H1 (cell line): ENCODE measurements at regions not wholly inside any gene's neighbourhood (a gene's known extent, or its start where the extent isn't known, plus 50 kb on each side); places are given as distances from the start of the nearest gene placed in this dataset.

ENCODE experiments used
- CTCF ChIA-PET: fragments of 300-600 bp; sonication (Branson Sonifier 250); formaldehyde crosslinking; loops from one replicate; lab custom pipeline; 2021; ENCODE audit not compliant: partially characterized antibody; lab: Charles Lee
- POLR2A ChIA-PET: fragments of 300-600 bp; sonication (Branson Sonifier 250); formaldehyde crosslinking; loops from one replicate; lab custom pipeline; 2021; ENCODE audit warnings: inconsistent platforms; ENCODE audit not compliant: partially characterized antibody; lab: Charles Lee
- DNase-seq, 2 experiments: peaks; one replicate each; pipeline versions ENCODE4 v3.0.0 to v3.0.0-alpha.2; 2010 to 2022; ENCODE audit warnings: low spot score in 2 of 2, low read depth in 1 of 2, mixed read lengths in 1 of 2
- FAIRE-seq: peaks from 2 replicates; lab custom pipeline; 2011; peaks lifted over from hg19 to GRCh38; lab: Jason Lieb, UNC
- H2AFZ ChIP-seq: 2 replicates; pipeline ENCODE4 v1.8.1; 2012; ENCODE audit warnings: low read length, inconsistent platforms
- H2AK5ac ChIP-seq: 2 replicates; pipeline ENCODE4 v1.6.1; 2013; ENCODE audit warnings: low read depth, low read length
- H2BK120ac ChIP-seq: replicated peaks from 2 replicates; pipeline ENCODE3; 2013; ENCODE audit warnings: low read depth, low read length, inconsistent platforms
- H2BK12ac ChIP-seq: 2 replicates; pipeline ENCODE4 v1.6.1; 2013; ENCODE audit warnings: low read depth, low read length
- H2BK15ac ChIP-seq: 2 replicates; pipeline ENCODE4 v1.6.1; 2013; ENCODE audit warnings: low read length
- H2BK20ac ChIP-seq: 2 replicates; pipeline ENCODE4 v1.6.1; 2013; ENCODE audit warnings: low read length
- H2BK5ac ChIP-seq: 2 replicates; pipeline ENCODE4 v1.6.1; 2013; ENCODE audit warnings: low read depth, low read length
- H3K14ac ChIP-seq: 2 replicates; pipeline ENCODE4 v1.6.1; 2013; ENCODE audit warnings: inconsistent platforms; ENCODE audit not compliant: insufficient read length
- H3K18ac ChIP-seq: 2 replicates; pipeline ENCODE4 v1.6.1; 2013; ENCODE audit warnings: low read length; ENCODE audit errors: extremely low read depth
- H3K23ac ChIP-seq: 2 replicates; pipeline ENCODE4 v1.6.1; 2013; ENCODE audit warnings: inconsistent platforms; ENCODE audit not compliant: insufficient read length
- H3K23me2 ChIP-seq: 2 replicates; pipeline ENCODE4 v1.6.1; 2013; ENCODE audit warnings: low read depth, low read length
- H3K27ac ChIP-seq: 2 replicates; pipeline ENCODE4 v1.6.1; 2011; ENCODE audit warnings: low read depth, low read length, inconsistent platforms
- H3K27me3 ChIP-seq, 4 experiments: replicated peaks in 1 of 4; 1 replicate in 1 of 4; 2 replicates in 3 of 4; pipeline versions ENCODE4 v1.6.1 to v1.8.1; 2011 to 2013; ENCODE audit warnings: low read length in 3 of 4, mild to moderate bottlenecking in 3 of 4, inconsistent platforms in 2 of 4, mixed read lengths in 2 of 4, moderate library complexity in 1 of 4; ENCODE audit not compliant: control insufficient read depth in 3 of 4, insufficient read depth in 3 of 4; ENCODE audit errors: extremely low read depth in 1 of 4
- H3K36me3 ChIP-seq, 4 experiments: 2 replicates each; pipeline versions ENCODE4 v1.6.1 to v1.8.1; 2011 to 2013; ENCODE audit warnings: mild to moderate bottlenecking in 4 of 4, low read length in 3 of 4, moderate library complexity in 2 of 4, control low read depth in 1 of 4, inconsistent platforms in 1 of 4; ENCODE audit not compliant: insufficient read depth in 4 of 4, control insufficient read depth in 2 of 4
- H3K4ac ChIP-seq: replicated peaks from 2 replicates; pipeline ENCODE3; 2013; ENCODE audit warnings: low read length, low read depth, mixed read lengths, inconsistent platforms; ENCODE audit not compliant: insufficient read length
- H3K4me1 ChIP-seq, 4 experiments: replicated peaks in 1 of 4; 1 replicate in 1 of 4; 2 replicates in 3 of 4; pipeline versions ENCODE4 v1.6.1 to v1.8.1; 2011 to 2013; ENCODE audit warnings: low read length in 3 of 4, inconsistent platforms in 2 of 4, mixed read lengths in 1 of 4; ENCODE audit not compliant: insufficient read depth in 4 of 4, control insufficient read depth in 3 of 4
- H3K4me2 ChIP-seq, 2 experiments: 2 replicates each; pipeline versions ENCODE4 v1.6.1 to v1.8.1; 2011 to 2013; ENCODE audit warnings: low read depth in 2 of 2, low read length in 2 of 2, control low read depth in 1 of 2, inconsistent platforms in 1 of 2, mild to moderate bottlenecking in 1 of 2; ENCODE audit not compliant: insufficient read depth in 1 of 2
- H3K4me3 ChIP-seq, 4 experiments: fragments of 200-600, 300-600 bp in 1 of 4; sonication (generic), shearing (Covaris generic), sonication (Bioruptor Twin) in 1 of 4; 2 replicates each; pipeline versions ENCODE4 v1.5.1 to v1.8.1; 2011 to 2016; ENCODE audit warnings: low read length in 4 of 4, low read depth in 3 of 4, control low read depth in 2 of 4, inconsistent platforms in 2 of 4, mild to moderate bottlenecking in 2 of 4, mixed read lengths in 1 of 4, moderate library complexity in 1 of 4; ENCODE audit not compliant: insufficient read depth in 2 of 4; ENCODE audit errors: extremely low read depth in 1 of 4
- H3K56ac ChIP-seq: replicated peaks from 2 replicates; pipeline ENCODE3; 2013; ENCODE audit warnings: low read depth, mild to moderate bottlenecking, mixed read lengths, low read length, inconsistent platforms; ENCODE audit not compliant: insufficient read length
- H3K79me1 ChIP-seq: 2 replicates; pipeline ENCODE4 v1.6.1; 2013; ENCODE audit warnings: low read depth, low read length, control low read depth
- H3K79me2 ChIP-seq, 2 experiments: 2 replicates each; pipeline versions ENCODE4 v1.6.1 to v1.8.1; 2012 to 2013; ENCODE audit warnings: low read length in 2 of 2, mild to moderate bottlenecking in 2 of 2, inconsistent platforms in 1 of 2; ENCODE audit not compliant: insufficient read depth in 2 of 2, control insufficient read depth in 1 of 2
- H3K9ac ChIP-seq, 4 experiments: replicated peaks in 1 of 4; 1 replicate in 1 of 4; 2 replicates in 3 of 4; pipeline versions ENCODE4 v1.6.1 to v1.8.1; 2011 to 2013; ENCODE audit warnings: low read depth in 3 of 4, low read length in 3 of 4, control low read depth in 2 of 4, mild to moderate bottlenecking in 2 of 4, moderate library complexity in 2 of 4, inconsistent platforms in 1 of 4; ENCODE audit errors: extremely low read depth in 1 of 4
- H3K9me3 ChIP-seq, 2 experiments: 2 replicates each; pipeline versions ENCODE4 v1.6.1 to v1.8.1; 2012 to 2013; ENCODE audit warnings: mild to moderate bottlenecking in 2 of 2, moderate library complexity in 2 of 2, control low read depth in 1 of 2, inconsistent platforms in 1 of 2, low read depth in 1 of 2, low read length in 1 of 2, mixed read lengths in 1 of 2; ENCODE audit not compliant: insufficient read depth in 2 of 2
- H4K20me1 ChIP-seq, 2 experiments: replicated peaks in 1 of 2; 2 replicates each; pipeline versions ENCODE3 to v1.8.1; 2011 to 2013; ENCODE audit warnings: inconsistent platforms in 2 of 2, low read length in 2 of 2, mild to moderate bottlenecking in 1 of 2; ENCODE audit not compliant: insufficient read depth in 2 of 2, control insufficient read depth in 1 of 2
- H4K5ac ChIP-seq: 2 replicates; pipeline ENCODE4 v1.6.1; 2013; ENCODE audit warnings: low read length, low read depth, mixed read lengths, inconsistent platforms; ENCODE audit not compliant: insufficient read length
- H4K8ac ChIP-seq: 2 replicates; pipeline ENCODE4 v1.8.0; 2013; ENCODE audit warnings: mild to moderate bottlenecking, moderate library complexity, low read length, inconsistent platforms; ENCODE audit not compliant: insufficient read depth; ENCODE audit errors: extremely low read depth
- H4K91ac ChIP-seq: replicated peaks from 2 replicates; pipeline ENCODE3; 2013; ENCODE audit warnings: low read length, mixed read lengths, inconsistent platforms; ENCODE audit not compliant: insufficient read length
- EP300 ChIP-seq, 2 experiments: IDR thresholded peaks; 1 replicate in 1 of 2; 2 replicates in 1 of 2; pipeline ENCODE4 v1.6.1; 2011 to 2012; ENCODE audit warnings: low read depth in 2 of 2, low read length in 2 of 2, mild to moderate bottlenecking in 2 of 2, borderline replicate concordance in 1 of 2, inconsistent platforms in 1 of 2, moderate library complexity in 1 of 2
- EZH2 ChIP-seq: fragments of 200-600 bp; sonication (generic); IDR thresholded peaks from 2 replicates; pipeline ENCODE4 v1.7.1; 2012; ENCODE audit warnings: low read depth, mild to moderate bottlenecking, moderate library complexity, low read length, inconsistent platforms; ENCODE audit not compliant: severe bottlenecking
- FOSL1 ChIP-seq: IDR thresholded peaks from 2 replicates; pipeline ENCODE4 v1.6.1; 2011; ENCODE audit warnings: mild to moderate bottlenecking, low read depth, low read length, moderate library complexity; ENCODE audit not compliant: insufficient read depth
- POLR2AphosphoS5 ChIP-seq: IDR thresholded peaks from 2 replicates; pipeline ENCODE4 v1.6.1; 2011; ENCODE audit warnings: low read depth, low read length
- POU5F1 ChIP-seq: IDR thresholded peaks from 2 replicates; pipeline ENCODE4 v1.6.1; 2011; ENCODE audit warnings: low read depth, mild to moderate bottlenecking, low read length, moderate library complexity
- RAD21 ChIP-seq, 2 experiments: IDR thresholded peaks in 1 of 2; conservative IDR thresholded peaks in 1 of 2; 2 replicates each; pipeline ENCODE4 v1.6.1; 2011; ENCODE audit warnings: low read depth in 2 of 2, low read length in 2 of 2, improper control_type of control experiment in 1 of 2, inconsistent platforms in 1 of 2, mild to moderate bottlenecking in 1 of 2, moderate library complexity in 1 of 2
- SIN3A ChIP-seq, 2 experiments: IDR thresholded peaks in 1 of 2; conservative IDR thresholded peaks in 1 of 2; 2 replicates each; pipeline ENCODE4 v1.6.1; 2011 to 2012; ENCODE audit warnings: low read length in 2 of 2, improper control_type of control experiment in 1 of 2, low read depth in 1 of 2, mild to moderate bottlenecking in 1 of 2
- SIRT6 ChIP-seq: IDR thresholded peaks from one replicate; pipeline ENCODE4 v1.7.1; 2012; ENCODE audit warnings: low read length, inconsistent platforms
- SIX5 ChIP-seq: IDR thresholded peaks from 2 replicates; pipeline ENCODE4 v1.6.1; 2011; ENCODE audit warnings: mild to moderate bottlenecking, low read depth, low read length
- TAF7 ChIP-seq: optimal IDR thresholded peaks from 2 replicates; pipeline ENCODE3; 2011; ENCODE audit warnings: low read depth, mild to moderate bottlenecking, inconsistent platforms, low read length, moderate library complexity, borderline replicate concordance
- WGBS, 2 experiments: shearing (Covaris generic) in 1 of 2; methylation state at CpG; one replicate each; pipeline versions ENCODE4 v1.1.6 to v1.1.7; 2013 to 2015; ENCODE audit warnings: low lambda C conversion rate in 2 of 2, mixed read lengths in 2 of 2, inconsistent platforms in 1 of 2, low coverage in 1 of 2, missing lambda C conversion rate in 1 of 2; ENCODE audit not compliant: insufficient replicate concordance in 2 of 2, insufficient coverage in 1 of 2, insufficient read length in 1 of 2; ENCODE audit errors: extremely low coverage in 1 of 2, missing lambda C conversion rate in 1 of 2; 5-methylcytosine and 5-hydroxymethylcytosine counted together
- TF ChIP-seq, protein P1 (sequence below): IDR thresholded peaks from 2 replicates; pipeline ENCODE4 v1.6.1; 2011; ENCODE audit warnings: low read depth, mild to moderate bottlenecking, low read length; ENCODE audit not compliant: insufficient read depth

DNA sequence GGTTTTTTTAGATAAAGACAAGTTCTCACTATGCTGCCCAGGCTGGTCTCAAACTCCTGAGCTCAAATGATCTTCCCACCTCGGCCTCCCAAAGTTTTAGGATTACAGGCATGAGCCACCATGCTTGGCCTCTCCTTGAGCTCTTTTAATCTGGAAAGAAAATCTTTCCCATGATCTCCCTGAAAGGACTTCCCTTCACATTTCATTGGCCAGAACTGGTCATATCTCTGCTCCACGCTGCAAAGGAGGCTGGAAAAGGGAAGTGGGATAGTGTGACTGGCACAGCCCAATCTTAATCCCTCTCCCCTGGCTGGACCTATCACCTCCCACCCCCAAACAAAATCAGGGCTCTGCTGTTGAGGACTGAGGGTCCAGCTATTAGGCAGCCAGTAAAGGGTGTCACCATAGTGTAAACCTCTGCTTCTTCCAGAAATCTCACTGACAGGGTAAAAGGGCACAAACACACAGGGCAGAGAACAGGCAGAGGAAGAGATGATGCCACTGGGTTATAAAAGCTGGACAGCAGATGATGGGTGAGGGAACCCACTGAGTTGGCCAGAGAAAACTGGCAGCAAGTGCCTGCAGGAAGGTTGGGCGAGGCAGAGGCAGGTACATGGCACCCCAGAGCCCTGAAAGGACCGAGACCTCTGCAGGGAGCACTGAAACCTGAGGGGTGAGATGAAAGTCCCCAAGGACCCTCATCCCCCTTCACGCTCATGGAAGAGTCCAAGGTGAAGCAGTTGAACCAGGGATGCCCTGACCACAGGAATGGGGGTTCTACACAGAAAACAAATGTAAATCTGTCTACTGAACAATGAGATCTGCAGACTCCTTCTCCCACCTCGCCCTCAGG lies 83.1 kb upstream of the PTPN1 start:
- Histone ChIP-seq H2BK20ac (no peak overlapping the region), H4K8ac (no peak overlapping the region), H4K5ac (no peak overlapping the region), H3K4me3 (no peak overlapping the region), H2AK5ac (no peak overlapping the region), H3K56ac (no peak overlapping the region), H3K4me2 (no peak overlapping the region), H3K23ac (no peak overlapping the region), H3K36me3 (no peaks in the 10 kb centered on the region), H2BK15ac (peak overlapping the region; percentile 25; the same call in 1 of the 2 replicates), H3K4ac (no peak overlapping the region), H4K91ac (no peak overlapping the region), H3K27me3 (no peaks in the 10 kb centered on the region), H3K23me2 (no peaks in the 10 kb centered on the region), H2BK120ac (no peak overlapping the region), H3K9me3 (no peaks in the 10 kb centered on the region), H3K14ac (no peak overlapping the region), H3K9ac (no peak overlapping the region), H3K4me1 (peaks cover 0 to 10% (median 0%) of the 10 kb centered on the region in 4 experiments; a peak in 2 of 7 replicates), H4K20me1 (no peaks in the 10 kb centered on the region), H3K79me2 (no peaks in the 10 kb centered on the region), H2BK12ac (no peak overlapping the region), H3K18ac (no peak overlapping the region), H3K27ac (no peak overlapping the region), H2AFZ (no peak overlapping the region), H2BK5ac (no peak overlapping the region), H3K79me1 (no peaks in the 10 kb centered on the region)
- DNase-seq: no peak
- CTCF ChIA-PET: interaction anchor here (0.7 to 1.6 kb wide), 4 partner anchors 22 to 248 kb away, joined by 3 to 4 read pairs (median 3); no protein-coding TSS in a partner anchor
- POLR2A ChIA-PET: no interaction called here
- WGBS, 2 experiments: 81% methylated on average over 6 of the region's 6 CpGs; no CpG with 5 or more reads in 1 of the 2 experiments
- no peak for FAIRE-seq
- TF ChIP-seq RAD21 (IDR thresholded peaks at IDR 0.05 in 1 of 2, conservative IDR thresholded peaks at IDR 0.05 in 1 of 2; ENCODE audit: low read depth in 2 of 2, low read length in 2 of 2) (no peak), SIX5 (no peak), SIRT6 (no peak), EP300 (IDR thresholded peaks at IDR 0.05; ENCODE audit: borderline replicate concordance in 1 of 2, low read depth in 2 of 2, low read length in 2 of 2) (no peak), POU5F1 (no peak), EZH2 (no peak), FOSL1 (no peak), POLR2AphosphoS5 (no peak), TAF7 (no peak), SIN3A (conservative IDR thresholded peaks at IDR 0.05 in 1 of 2, IDR thresholded peaks at IDR 0.05 in 1 of 2; ENCODE audit: low read depth in 1 of 2, low read length in 2 of 2) (no peak)
- TF ChIP-seq, protein P1, sequence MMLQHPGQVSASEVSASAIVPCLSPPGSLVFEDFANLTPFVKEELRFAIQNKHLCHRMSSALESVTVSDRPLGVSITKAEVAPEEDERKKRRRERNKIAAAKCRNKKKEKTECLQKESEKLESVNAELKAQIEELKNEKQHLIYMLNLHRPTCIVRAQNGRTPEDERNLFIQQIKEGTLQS: no peak
